Fibroblast of lung (primary cell): ENCODE measurements at regions not wholly inside any gene's neighbourhood (a gene's known extent, or its start where the extent isn't known, plus 50 kb on each side); places are given as distances from the start of the nearest gene placed in this dataset.

Experiments used
- EZH2 ChIP-seq: IDR thresholded peaks from 2 replicates; pipeline ENCODE4 v1.5.1; 2012; ENCODE audit warnings: low read length, control low read depth, mild to moderate bottlenecking; ENCODE audit errors: missing control alignments
- TF ChIP-seq, protein P1 (sequence below), 2 donors: IDR thresholded peaks in 1 of 2; conservative IDR thresholded peaks in 1 of 2; 1 replicate in 1 of 2; 2 replicates in 1 of 2; pipeline ENCODE4 v1.5.1; 2011 to 2012; ENCODE audit warnings: low read length in 2 of 2, control low read depth in 1 of 2, inconsistent platforms in 1 of 2, low read depth in 1 of 2, mild to moderate bottlenecking in 1 of 2

GRCh38 chr4:133968174-133968573 lies 233.4 kb downstream of the PABPC4L start:
- TF ChIP-seq, protein P1, sequence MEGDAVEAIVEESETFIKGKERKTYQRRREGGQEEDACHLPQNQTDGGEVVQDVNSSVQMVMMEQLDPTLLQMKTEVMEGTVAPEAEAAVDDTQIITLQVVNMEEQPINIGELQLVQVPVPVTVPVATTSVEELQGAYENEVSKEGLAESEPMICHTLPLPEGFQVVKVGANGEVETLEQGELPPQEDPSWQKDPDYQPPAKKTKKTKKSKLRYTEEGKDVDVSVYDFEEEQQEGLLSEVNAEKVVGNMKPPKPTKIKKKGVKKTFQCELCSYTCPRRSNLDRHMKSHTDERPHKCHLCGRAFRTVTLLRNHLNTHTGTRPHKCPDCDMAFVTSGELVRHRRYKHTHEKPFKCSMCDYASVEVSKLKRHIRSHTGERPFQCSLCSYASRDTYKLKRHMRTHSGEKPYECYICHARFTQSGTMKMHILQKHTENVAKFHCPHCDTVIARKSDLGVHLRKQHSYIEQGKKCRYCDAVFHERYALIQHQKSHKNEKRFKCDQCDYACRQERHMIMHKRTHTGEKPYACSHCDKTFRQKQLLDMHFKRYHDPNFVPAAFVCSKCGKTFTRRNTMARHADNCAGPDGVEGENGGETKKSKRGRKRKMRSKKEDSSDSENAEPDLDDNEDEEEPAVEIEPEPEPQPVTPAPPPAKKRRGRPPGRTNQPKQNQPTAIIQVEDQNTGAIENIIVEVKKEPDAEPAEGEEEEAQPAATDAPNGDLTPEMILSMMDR (conservative IDR thresholded peaks at IDR 0.05 in 1 of 2, IDR thresholded peaks at IDR 0.05 in 1 of 2; ENCODE audit: low read depth in 1 of 2, low read length in 2 of 2) = no peak
- no peak for TF ChIP-seq EZH2
